DOHH2 (cell line): ENCODE measurements at regions not wholly inside any gene's neighbourhood (a gene's known extent, or its start where the extent isn't known, plus 50 kb on each side); places are given as distances from the start of the nearest gene placed in this dataset.

Experiments
- EZH2phosphoT487 ChIP-seq: fragments of 200-600 bp; sonication (generic); IDR thresholded peaks from 2 replicates; pipeline ENCODE4 v1.6.1; 2017; ENCODE audit warnings: borderline replicate concordance, mild to moderate bottlenecking, antibody characterized with exemption, low read length, moderate library complexity, mixed read lengths
- TF ChIP-seq, protein P1 (sequence below): fragments of 200-600 bp; sonication (generic); IDR thresholded peaks from one replicate; pipeline ENCODE4 v1.5.1; 2014; ENCODE audit warnings: antibody characterized with exemption, mild to moderate bottlenecking, low read depth, low read length; ENCODE audit not compliant: poor library complexity, severe bottlenecking

DNA sequence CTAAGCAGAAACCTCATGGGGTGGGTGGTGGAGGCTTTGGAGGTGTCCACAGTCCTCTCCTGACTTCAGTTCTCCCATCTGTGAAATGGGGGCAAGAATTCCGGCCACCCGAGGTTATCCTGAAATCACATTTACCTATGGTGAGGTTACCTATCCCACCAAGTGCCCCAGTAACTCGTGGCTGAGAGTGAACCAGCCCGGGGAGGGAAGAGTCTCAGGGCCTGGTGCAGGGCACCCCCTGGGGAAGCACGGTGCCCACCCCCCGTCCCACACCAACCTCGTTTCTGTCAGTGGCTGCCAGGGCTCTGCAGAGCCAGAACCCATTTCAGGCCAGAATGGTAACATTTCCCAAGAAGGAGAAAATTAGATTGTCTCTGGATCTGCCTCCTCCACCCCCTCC is 83.7 kb upstream of the VSTM2B start:
- TF ChIP-seq, protein P1, sequence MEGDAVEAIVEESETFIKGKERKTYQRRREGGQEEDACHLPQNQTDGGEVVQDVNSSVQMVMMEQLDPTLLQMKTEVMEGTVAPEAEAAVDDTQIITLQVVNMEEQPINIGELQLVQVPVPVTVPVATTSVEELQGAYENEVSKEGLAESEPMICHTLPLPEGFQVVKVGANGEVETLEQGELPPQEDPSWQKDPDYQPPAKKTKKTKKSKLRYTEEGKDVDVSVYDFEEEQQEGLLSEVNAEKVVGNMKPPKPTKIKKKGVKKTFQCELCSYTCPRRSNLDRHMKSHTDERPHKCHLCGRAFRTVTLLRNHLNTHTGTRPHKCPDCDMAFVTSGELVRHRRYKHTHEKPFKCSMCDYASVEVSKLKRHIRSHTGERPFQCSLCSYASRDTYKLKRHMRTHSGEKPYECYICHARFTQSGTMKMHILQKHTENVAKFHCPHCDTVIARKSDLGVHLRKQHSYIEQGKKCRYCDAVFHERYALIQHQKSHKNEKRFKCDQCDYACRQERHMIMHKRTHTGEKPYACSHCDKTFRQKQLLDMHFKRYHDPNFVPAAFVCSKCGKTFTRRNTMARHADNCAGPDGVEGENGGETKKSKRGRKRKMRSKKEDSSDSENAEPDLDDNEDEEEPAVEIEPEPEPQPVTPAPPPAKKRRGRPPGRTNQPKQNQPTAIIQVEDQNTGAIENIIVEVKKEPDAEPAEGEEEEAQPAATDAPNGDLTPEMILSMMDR = no peak
- TF ChIP-seq EZH2phosphoT487 = no peak
